Panc1 (cell line): ENCODE measurements at regions not wholly inside any gene's neighbourhood (a gene's known extent, or its start where the extent isn't known, plus 50 kb on each side); places are given as distances from the start of the nearest gene placed in this dataset.

ENCODE experiments used
- ATAC-seq: fragments of 200-7000 bp; cut with Tn5 transposase; 2 replicates; pipeline ENCODE4 v1.9.1; 2020; ENCODE audit warnings: mild to moderate bottlenecking, moderate library complexity
- BruUV-seq: library from RNA; stranded (reverse); fragments of 400-500 nt; replicated peaks from 2 replicates; lab custom pipeline; 2021; lab: Mats Ljungman, UMichigan
- CTCF ChIA-PET: fragments of 300-600 bp; sonication (Branson Sonifier 250); formaldehyde crosslinking; loops from one replicate; lab custom pipeline; 2022; ENCODE audit warnings: antibody characterized with exemption; lab: Charles Lee
- POLR2A ChIA-PET: fragments of 300-600 bp; sonication (Branson Sonifier 250); formaldehyde crosslinking; loops from one replicate; lab custom pipeline; 2022; ENCODE audit warnings: antibody characterized with exemption; lab: Charles Lee
- DNase-seq: peaks from one replicate; pipeline ENCODE4 v3.0.0-alpha.2; 2010; ENCODE audit warnings: low read depth, low spot score
- H3K27ac ChIP-seq: 2 replicates; pipeline ENCODE4 v1.5.1; 2011; ENCODE audit warnings: mild to moderate bottlenecking, low read length, inconsistent platforms
- H3K27me3 ChIP-seq: fragments of 200-500 bp; sonication (Bioruptor generic); 2 replicates; pipeline ENCODE4 v1.6.0; 2014; ENCODE audit warnings: low read length, inconsistent platforms; ENCODE audit not compliant: control insufficient read depth, insufficient read depth
- H3K36me3 ChIP-seq: fragments of 200-500 bp; sonication (Bioruptor generic); 2 replicates; pipeline ENCODE4 v1.5.1; 2014; ENCODE audit warnings: inconsistent platforms, mild to moderate bottlenecking, low read length, moderate library complexity; ENCODE audit not compliant: control insufficient read depth, insufficient read depth
- H3K4me1 ChIP-seq: 2 replicates; pipeline ENCODE4 v1.5.1; 2011; ENCODE audit warnings: inconsistent platforms, mild to moderate bottlenecking, low read length, moderate library complexity; ENCODE audit not compliant: control insufficient read depth, insufficient read depth
- H3K4me3 ChIP-seq, 2 experiments: 2 replicates each; pipeline ENCODE4 v1.5.1; 2011 to 2012; ENCODE audit warnings: low read depth in 2 of 2, low read length in 2 of 2, mild to moderate bottlenecking in 2 of 2, inconsistent platforms in 1 of 2, moderate library complexity in 1 of 2
- H3K9me3 ChIP-seq: fragments of 200-500 bp; sonication (Bioruptor generic); 2 replicates; pipeline ENCODE4 v1.5.1; 2014; ENCODE audit warnings: low read depth, mild to moderate bottlenecking, inconsistent platforms, low read length, moderate library complexity; ENCODE audit not compliant: control insufficient read depth, insufficient read depth
- CTCF ChIP-seq: fragments of 450-650 bp; IDR thresholded peaks from 2 replicates; pipeline ENCODE4 v1.5.1; 2017; ENCODE audit warnings: mild to moderate bottlenecking
- POLR2AphosphoS5 ChIP-seq: IDR thresholded peaks from 2 replicates; pipeline ENCODE4 v1.6.1; 2012; ENCODE audit warnings: mild to moderate bottlenecking, low read depth, low read length, moderate library complexity
- REST ChIP-seq, 2 experiments: IDR thresholded peaks; 2 replicates each; pipeline ENCODE4 v1.6.1; 2011 to 2012; ENCODE audit warnings: low read depth in 2 of 2, control low read depth in 1 of 2, low read length in 1 of 2, mild to moderate bottlenecking in 1 of 2, moderate library complexity in 1 of 2; ENCODE audit not compliant: insufficient read depth in 1 of 2
- SIN3A ChIP-seq: IDR thresholded peaks from 2 replicates; pipeline ENCODE4 v1.6.1; 2012; ENCODE audit warnings: low read depth, mild to moderate bottlenecking, low read length, moderate library complexity, borderline replicate concordance; ENCODE audit not compliant: insufficient read depth
- TCF7L2 ChIP-seq: IDR thresholded peaks from 2 replicates; pipeline ENCODE4 v1.6.1; 2011; ENCODE audit warnings: mild to moderate bottlenecking, low read depth, low read length, inconsistent platforms
- in situ Hi-C: cut with HindIII; loops from 2 replicates; pipeline ENCODE4 v1.10.0; 2016; ENCODE audit warnings: low sequenced_read_pairs, low pct_unique_long_range_greater_than_20kb
- intact Hi-C: fragments of 100-400 bp; cut with micrococcal nuclease; formaldehyde crosslinking; loops from one replicate; pipeline ENCODE4 v1.10.0; 2022; ENCODE audit not compliant: unreplicated experiment

- no peaks in the 10 kb centered on the region for H3K9me3 ChIP-seq
- H3K36me3 ChIP-seq, result no peaks in the 10 kb centered on the region
- intact Hi-C loops, result no loop called here
- no peaks in the 10 kb centered on the region for H3K27me3 ChIP-seq
- TF ChIP-seq POLR2AphosphoS5, result no peak
- TF ChIP-seq TCF7L2, result no peak
- TF ChIP-seq SIN3A, result no peak
- no peak for TF ChIP-seq CTCF
- no peak for TF ChIP-seq REST (IDR thresholded peaks at IDR 0.05; ENCODE audit: insufficient read depth in 1 of 2, low read depth in 2 of 2, low read length in 1 of 2)
- DNase-seq (no peak), ATAC-seq (no peak)
- BruUV-seq, result no TSS peak
- ChIA-PET POLR2A (no interaction called here), CTCF (no interaction called here)
- in situ Hi-C loops, result no loop called here
- H3K4me1 ChIP-seq, result no peaks in the 10 kb centered on the region
- no peak overlapping the region for H3K4me3 ChIP-seq
- H3K27ac ChIP-seq, result no peak overlapping the region
Measured at GRCh38 chr9:87127543-87127942, 180.2 kb upstream of the GAS1 start.

- Histone ChIP-seq H3K9me3 (no peaks in the 10 kb centered on the region), H3K27me3 (no peaks in the 10 kb centered on the region), H3K4me3 (no peak overlapping the region), H3K36me3 (no peaks in the 10 kb centered on the region), H3K4me1 (no peaks in the 10 kb centered on the region), H3K27ac (no peak overlapping the region)
- in situ Hi-C loops, result no loop called here
- ChIA-PET CTCF (no interaction called here), POLR2A (no interaction called here)
- no peak for DNase-seq
- TF ChIP-seq POLR2AphosphoS5 (no peak), REST (IDR thresholded peaks at IDR 0.05; ENCODE audit: insufficient read depth in 1 of 2, low read depth in 2 of 2, low read length in 1 of 2) (no peak), SIN3A (no peak), CTCF (no peak), TCF7L2 (no peak)
- ATAC-seq, result no peak
- intact Hi-C loops, result no loop called here
- no TSS peak for BruUV-seq
Measured at GRCh38 chr9:87127978-87128614, 180.8 kb upstream of the GAS1 start.
